AG20443 (cell line): ENCODE measurements at regions not wholly inside any gene's neighbourhood (a gene's known extent, or its start where the extent isn't known, plus 50 kb on each side); places are given as distances from the start of the nearest gene placed in this dataset.

ENCODE experiments used
- DNase-seq: peaks from one replicate; pipeline ENCODE4 v3.0.0; 2012; ENCODE audit warnings: low spot score, mixed read lengths

DNA sequence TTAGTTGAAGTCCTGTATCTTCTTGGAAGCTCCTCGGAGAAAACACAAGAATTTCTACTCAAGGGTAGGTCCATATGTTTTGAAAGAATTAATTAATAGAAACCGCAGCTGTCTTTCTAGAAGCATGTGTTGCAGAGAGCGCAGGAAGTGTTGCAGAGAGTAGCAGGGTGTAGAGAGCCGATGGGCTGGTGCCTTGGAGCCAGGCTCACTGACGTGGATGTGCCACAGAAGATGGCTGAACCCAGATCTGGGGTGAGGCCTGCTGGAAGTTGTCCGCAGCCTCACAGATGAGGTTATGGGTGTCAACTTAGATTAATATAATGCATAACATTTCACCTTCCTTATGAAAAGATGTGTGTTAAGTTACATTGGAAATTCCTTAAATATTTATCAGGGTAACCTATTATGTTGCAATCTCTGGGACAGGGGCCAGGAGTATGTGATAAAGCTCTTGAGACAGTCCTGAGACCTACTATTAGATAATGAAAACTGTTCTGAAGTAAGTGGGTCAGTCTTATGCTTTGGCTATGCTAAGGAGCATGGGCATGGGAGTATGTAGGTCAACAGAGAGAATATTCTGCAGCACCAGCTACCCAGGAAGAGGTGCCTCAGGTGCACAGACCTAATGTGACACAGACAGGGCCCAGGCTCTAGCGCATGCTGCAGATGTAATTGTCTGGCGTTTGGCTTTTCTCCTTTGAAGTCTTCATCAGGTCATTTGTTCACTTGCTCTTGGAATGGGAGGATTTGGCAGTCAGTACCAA lies 973.3 kb downstream of the BCL11B start:
- DNase-seq: no peak

GRCh38 chr14:98301681-98302080 lies 970.3 kb downstream of the BCL11B start:
- DNase-seq: no peak

- DNase-seq: no peak
These were observed 967.4 kb downstream of the BCL11B start for GRCh38 chr14:98304574-98304973.

DNA sequence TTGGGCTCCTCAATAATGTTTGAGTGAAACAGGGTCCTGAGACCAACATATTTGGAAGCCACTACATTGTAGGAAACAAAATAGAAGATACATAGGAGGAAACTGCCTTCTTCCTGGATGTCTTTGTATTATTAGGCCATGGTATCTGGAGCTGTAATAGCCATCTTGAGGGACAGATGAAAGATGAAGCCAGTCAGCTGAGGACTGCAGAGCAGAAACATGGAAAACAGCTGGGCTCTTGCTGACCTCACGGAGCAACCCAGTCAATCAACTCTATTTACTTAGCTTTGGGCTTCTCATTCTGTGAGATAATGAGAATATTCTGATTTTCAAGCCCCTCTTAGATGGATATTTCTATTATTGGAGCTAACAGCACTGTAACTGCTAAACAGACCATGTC lies 962.4 kb downstream of the BCL11B start:
- DNase-seq: no peak

DNA sequence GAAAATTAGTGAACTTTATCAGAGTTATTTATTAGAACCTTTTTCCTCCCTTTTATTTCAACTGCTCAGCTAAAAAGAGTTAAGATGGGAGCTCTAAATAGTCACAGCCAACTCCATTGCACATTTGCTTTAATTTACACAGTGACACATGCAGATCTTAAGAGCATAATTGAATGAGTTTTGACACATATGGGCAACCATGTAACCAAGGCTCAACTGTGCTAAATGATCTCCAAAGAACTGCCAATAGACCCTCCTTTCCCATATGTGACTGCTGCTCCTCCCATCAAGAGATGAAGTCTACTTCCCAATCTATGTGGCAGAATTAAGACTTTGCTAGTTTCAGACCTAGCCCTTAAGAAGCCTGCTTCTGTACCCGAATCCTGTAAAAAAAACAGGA lies 960.0 kb downstream of the BCL11B start:
- no peak for DNase-seq

- DNase-seq: no peak
These were observed 950.2 kb downstream of the BCL11B start for GRCh38 chr14:98321841-98322240.

- DNase-seq: no peak
These were observed 948.2 kb downstream of the BCL11B start for GRCh38 chr14:98323836-98324235.

GRCh38 chr14:98325761-98326160 lies 946.2 kb downstream of the BCL11B start:
- no peak for DNase-seq

DNA sequence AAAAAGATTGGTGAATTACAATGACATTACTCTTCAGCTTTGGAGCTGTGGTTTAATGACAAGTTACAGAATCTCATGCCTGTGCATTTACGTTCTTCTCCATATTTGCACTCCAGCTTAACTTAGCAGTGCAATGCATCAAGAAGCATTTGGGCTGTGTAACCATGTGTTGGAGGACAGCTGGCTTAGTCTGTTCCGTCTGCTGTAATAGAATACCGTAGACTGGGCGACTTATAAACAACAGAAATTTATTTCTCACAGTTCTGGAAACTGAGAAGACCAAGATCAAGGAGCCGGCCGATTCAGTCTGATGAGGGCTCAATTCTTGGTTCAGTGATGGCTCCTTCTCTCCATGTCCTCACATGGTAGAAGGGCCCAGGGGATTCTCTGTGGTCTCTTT lies 943.5 kb downstream of the BCL11B start:
- DNase-seq: no peak

DNA sequence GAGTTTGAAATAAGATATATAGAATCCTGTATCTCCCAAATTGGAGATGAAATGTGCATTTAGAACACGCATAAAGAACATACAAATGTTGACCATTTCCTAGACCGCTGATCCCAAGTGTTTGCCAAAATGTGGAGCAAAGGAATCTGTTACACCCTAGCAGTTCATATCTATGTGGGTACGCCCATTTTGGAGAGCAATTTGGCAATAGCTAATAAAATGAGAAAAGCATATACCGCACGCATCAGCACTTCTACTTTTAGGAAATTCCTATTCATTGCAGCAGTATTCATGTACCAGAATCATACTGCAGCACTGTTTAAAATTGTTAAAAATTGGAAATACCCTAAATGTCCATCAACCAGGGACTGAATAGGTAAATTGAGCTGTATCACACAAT lies 937.8 kb downstream of the BCL11B start:
- DNase-seq: no peak

DNA sequence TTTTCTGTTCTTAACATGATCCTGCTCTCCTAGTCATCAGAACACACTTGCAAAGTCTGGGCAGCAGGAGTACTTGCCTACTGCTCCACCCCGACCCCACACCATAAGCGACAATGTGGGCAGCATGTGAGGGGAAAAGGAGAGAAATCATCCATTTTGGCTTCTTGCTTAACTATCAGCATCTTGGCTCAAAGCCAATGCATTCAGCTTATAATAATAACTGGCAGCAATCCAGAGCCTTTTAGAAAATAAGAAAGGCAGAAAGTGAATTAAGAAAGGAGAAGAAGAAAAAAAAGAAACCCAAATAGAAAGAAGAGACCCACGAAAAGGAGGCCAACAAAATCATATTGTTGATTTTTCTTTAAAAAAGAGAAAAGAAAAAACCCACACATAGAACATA lies 930.8 kb downstream of the BCL11B start:
- DNase-seq: no peak

DNA sequence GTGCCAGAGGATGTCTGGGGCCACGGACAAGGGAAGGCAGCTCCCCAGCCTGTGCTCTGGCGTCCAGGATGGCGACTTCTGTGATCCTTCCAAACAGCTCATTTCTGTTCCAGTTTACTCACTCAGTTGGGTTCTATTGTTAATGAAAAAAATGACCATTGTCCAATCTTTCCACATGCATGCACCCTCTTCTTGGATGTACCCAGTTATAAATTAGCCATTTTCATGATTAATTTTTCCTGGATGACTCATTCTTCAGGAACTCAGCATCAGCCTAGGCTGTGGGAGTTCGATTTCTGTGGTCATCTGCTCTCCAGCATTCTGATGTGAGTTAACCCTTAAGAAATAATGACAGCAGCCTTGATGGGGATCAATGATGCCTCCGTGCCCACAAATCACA lies 926.8 kb downstream of the BCL11B start:
- DNase-seq: no peak

DNA sequence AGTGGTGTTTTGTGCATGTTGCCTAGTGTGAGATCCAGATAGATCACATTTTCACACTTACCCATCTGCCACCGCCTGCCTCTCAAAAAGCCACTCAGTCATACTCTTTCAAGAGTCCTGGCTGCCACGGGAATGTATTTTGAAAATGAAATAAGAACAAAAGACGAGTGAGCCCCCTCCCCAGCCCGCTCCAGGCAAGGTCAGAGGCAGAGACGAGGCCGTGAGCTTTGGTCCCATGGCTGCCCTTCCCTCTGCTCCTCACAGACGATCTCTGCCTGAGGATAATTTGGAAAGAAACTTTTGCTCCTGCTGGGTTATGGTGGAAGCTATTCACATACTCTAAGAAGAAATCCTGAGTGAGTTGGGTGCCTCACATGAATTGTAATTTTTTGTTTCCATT lies 924.3 kb downstream of the BCL11B start:
- no peak for DNase-seq

DNA sequence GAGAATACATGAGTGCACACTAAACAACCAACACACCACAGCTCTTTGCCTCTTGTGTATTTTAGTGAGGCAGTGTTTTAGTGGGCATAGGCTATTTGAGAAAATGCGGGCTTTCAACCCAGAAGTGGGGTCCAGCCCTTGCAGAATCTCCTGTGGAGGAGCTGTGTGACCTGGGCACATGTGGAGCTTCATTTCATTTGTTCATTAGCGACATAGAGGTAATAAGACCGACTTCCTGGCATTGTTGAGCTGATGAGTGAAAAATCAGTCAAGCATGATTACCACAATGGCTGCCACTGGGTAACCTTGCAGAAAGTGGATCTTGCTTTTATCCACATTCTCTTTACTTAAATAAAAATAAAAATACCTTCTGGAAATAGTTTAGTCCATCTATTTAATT lies 923.5 kb downstream of the BCL11B start:
- no peak for DNase-seq

GRCh38 chr14:98350213-98350612 lies 921.8 kb downstream of the BCL11B start:
- no peak for DNase-seq

- no peak for DNase-seq
These were observed 907.0 kb downstream of the BCL11B start for GRCh38 chr14:98364961-98365360.

DNA sequence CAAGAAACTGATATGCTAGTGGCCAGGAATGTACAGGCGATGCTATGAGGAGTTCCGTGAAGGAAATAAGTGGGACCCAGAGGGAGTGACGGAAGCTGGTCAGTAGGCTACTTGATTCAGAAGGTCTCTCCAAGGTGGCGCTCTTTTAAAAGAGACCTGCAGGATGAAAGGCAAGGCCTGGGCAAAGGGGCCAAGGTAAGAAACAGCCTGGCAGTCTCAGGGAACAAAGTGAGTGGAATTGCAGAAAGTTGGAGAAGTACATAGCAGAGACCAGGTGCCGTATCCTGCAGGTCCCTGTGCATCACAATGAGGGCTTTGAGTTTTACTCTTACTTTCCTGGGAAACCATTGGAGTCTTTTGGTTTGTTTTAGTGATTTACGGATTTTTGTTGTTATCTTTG lies 905.6 kb downstream of the BCL11B start:
- DNase-seq: no peak

DNA sequence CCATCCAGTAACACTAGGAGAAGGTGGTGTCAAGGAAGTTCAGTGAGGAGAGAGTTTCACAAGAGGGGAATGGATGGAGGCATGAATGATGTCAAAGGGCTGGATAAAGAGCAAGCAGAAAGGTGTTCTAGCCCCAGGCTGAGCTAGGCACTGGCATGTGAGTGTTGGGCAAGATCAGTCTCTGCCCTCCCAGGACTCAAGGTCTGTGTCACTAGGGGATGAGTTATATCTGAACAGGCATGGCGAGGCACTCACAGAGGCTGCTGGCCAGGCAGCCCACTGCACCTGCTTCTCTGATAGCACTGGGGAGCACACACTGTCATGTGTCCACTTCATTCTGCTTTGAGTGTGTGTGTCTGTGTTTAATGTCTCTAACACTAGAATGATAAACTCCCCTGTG lies 903.8 kb downstream of the BCL11B start:
- DNase-seq: no peak

DNA sequence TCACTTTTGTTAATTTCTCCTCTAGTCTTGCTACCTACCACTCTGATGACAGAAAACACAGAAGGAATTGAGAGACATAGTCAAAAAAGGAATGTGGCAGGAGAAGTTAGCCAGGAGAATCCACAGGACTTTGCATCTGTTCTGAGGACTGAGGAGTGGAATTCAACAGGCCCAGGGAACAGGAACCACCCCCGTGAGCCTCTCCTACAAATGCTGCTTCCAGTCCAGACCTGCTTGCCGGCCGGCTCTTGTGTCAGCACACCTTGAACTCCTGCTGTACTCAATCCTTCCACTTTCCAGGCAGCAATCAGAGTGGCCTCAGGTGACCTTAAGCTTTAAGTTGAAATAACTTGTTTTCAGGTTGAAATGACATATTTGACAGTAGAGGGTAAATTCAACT lies 903.1 kb downstream of the BCL11B start:
- DNase-seq: no peak

GRCh38 chr14:98369344-98369743 lies 902.7 kb downstream of the BCL11B start:
- no peak for DNase-seq

- no peak for DNase-seq
These were observed 901.6 kb downstream of the BCL11B start for GRCh38 chr14:98370352-98370751.

- no peak for DNase-seq
These were observed 900.9 kb downstream of the BCL11B start for GRCh38 chr14:98371141-98371540.

- DNase-seq: no peak
These were observed 897.9 kb downstream of the BCL11B start for GRCh38 chr14:98374136-98374535.

- no peak for DNase-seq
These were observed 896.4 kb downstream of the BCL11B start for GRCh38 chr14:98375566-98375965.

GRCh38 chr14:98379830-98380229 lies 892.2 kb downstream of the BCL11B start:
- no peak for DNase-seq
